GM12878 (cell line): ENCODE measurements at regions not wholly inside any gene's neighbourhood (a gene's known extent, or its start where the extent isn't known, plus 50 kb on each side); places are given as distances from the start of the nearest gene placed in this dataset.

Experiments used
- ATF2 ChIP-seq: IDR thresholded peaks from 2 replicates; pipeline ENCODE4 v1.6.1; 2012; ENCODE audit warnings: low read length, inconsistent platforms
- CREM ChIP-seq: IDR thresholded peaks from 2 replicates; pipeline ENCODE4 v1.6.1; 2014; ENCODE audit warnings: antibody characterized with exemption, low read depth
- RAD21 ChIP-seq: IDR thresholded peaks from 2 replicates; pipeline ENCODE4 v1.6.1; 2011; ENCODE audit warnings: mild to moderate bottlenecking, low read depth, low read length, moderate library complexity; ENCODE audit not compliant: insufficient read depth
- REST ChIP-seq: IDR thresholded peaks from 2 replicates; pipeline ENCODE4 v1.6.1; 2012; ENCODE audit warnings: mild to moderate bottlenecking, low read depth, low read length
- ZBTB11 ChIP-seq: fragments of 450-650 bp; formaldehyde crosslinking; IDR thresholded peaks from 2 replicates; pipeline ENCODE4 v1.5.0; 2022; ENCODE audit warnings: mild to moderate bottlenecking, missing genetic modification characterization
- TF ChIP-seq, protein P1 (sequence below): fragments of 450-650 bp; IDR thresholded peaks from 2 replicates; pipeline ENCODE4 v1.6.1; 2017; ENCODE audit warnings: mild to moderate bottlenecking, moderate library complexity

DNA sequence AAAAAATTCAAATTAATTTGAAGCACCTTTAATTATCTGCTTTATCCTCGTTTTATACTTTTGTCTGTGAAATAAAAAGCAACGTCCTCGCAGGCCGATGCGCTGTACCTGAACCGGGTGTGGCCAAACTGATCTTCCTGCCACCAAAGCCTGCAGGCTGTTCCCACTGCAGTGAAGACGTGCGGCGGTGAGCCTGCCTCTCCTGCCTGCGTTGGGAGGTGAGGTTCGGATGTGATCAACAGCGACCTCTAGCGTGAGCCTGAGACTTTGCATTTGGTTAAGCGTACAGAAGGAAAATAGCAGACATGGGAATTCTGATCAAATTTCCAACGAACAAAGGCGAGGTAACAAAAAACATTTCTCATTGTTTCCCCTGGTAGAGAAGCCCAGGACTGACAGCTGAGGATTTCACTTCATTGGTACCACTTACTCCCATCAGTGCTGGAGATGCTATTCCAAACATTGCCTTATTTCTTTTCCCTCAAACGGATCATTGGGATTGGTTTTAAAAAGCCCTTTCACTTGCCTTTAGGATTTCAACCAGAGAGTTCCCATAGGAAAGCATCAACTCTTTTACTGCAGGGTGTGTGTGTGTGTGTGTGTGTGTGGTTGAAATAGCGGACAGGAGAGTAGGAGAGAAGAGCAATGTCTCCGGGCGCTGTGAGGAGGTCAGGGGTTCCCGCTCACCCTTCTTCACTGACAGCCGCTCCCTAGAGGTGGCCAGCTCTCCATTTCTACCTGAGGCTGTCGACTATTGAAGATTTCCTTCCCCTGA lies 56.6 kb upstream of the CCN6 start (continued):
- TF ChIP-seq ZBTB11 (no peak), CREM (no peak), RAD21 (peak; percentile 99), ATF2 (no peak), REST (no peak)
- TF ChIP-seq, protein P1, sequence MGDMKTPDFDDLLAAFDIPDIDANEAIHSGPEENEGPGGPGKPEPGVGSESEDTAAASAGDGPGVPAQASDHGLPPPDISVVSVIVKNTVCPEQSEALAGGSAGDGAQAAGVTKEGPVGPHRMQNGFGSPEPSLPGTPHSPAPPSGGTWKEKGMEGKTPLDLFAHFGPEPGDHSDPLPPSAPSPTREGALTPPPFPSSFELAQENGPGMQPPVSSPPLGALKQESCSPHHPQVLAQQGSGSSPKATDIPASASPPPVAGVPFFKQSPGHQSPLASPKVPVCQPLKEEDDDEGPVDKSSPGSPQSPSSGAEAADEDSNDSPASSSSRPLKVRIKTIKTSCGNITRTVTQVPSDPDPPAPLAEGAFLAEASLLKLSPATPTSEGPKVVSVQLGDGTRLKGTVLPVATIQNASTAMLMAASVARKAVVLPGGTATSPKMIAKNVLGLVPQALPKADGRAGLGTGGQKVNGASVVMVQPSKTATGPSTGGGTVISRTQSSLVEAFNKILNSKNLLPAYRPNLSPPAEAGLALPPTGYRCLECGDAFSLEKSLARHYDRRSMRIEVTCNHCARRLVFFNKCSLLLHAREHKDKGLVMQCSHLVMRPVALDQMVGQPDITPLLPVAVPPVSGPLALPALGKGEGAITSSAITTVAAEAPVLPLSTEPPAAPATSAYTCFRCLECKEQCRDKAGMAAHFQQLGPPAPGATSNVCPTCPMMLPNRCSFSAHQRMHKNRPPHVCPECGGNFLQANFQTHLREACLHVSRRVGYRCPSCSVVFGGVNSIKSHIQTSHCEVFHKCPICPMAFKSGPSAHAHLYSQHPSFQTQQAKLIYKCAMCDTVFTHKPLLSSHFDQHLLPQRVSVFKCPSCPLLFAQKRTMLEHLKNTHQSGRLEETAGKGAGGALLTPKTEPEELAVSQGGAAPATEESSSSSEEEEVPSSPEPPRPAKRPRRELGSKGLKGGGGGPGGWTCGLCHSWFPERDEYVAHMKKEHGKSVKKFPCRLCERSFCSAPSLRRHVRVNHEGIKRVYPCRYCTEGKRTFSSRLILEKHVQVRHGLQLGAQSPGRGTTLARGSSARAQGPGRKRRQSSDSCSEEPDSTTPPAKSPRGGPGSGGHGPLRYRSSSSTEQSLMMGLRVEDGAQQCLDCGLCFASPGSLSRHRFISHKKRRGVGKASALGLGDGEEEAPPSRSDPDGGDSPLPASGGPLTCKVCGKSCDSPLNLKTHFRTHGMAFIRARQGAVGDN = no peak
